ENCODE measurements at regions not wholly inside any gene's neighbourhood (a gene's known extent, or its start where the extent isn't known, plus 50 kb on each side); places are given as distances from the start of the nearest gene placed in this dataset.
"Not testable (repeated sequence)": the region's sequence is repeated elsewhere in the genome, so short reads cannot be mapped to it uniquely, and the experiment has no call there.

- H3K9ac ChIP-seq (ENCODE audit: low read length); RAD21 ChIA-PET (ENCODE audit: low non-redundant PET in 1 of 2, low total read pairs in 2 of 2, uncharacterized antibody in 2 of 2, unreplicated experiment in 2 of 2); H3K27ac ChIP-seq (ENCODE audit: low read depth, low read length); H3K9me3 ChIP-seq (ENCODE audit: control insufficient read depth in 1 of 2, insufficient read depth in 1 of 2, low read depth in 1 of 2, low read length in 2 of 2); BruUV-seq (replicated peaks); H3K4me1 ChIP-seq (ENCODE audit: control insufficient read depth in 1 of 2, insufficient read depth in 2 of 2, low read length in 2 of 2); H3K27me3 ChIP-seq (ENCODE audit: insufficient read depth, low read length); DNase-seq (ENCODE audit: low read depth, low spot score); H3K4me3 ChIP-seq (replicated peaks in 1 of 2; ENCODE audit: low read depth in 1 of 2, low read length in 2 of 2); H3K79me2 ChIP-seq (ENCODE audit: insufficient read depth, low read length); CTCF ChIA-PET; POLR2A ChIA-PET; H3K4me2 ChIP-seq (ENCODE audit: low read length); H3K36me3 ChIP-seq (ENCODE audit: control insufficient read depth in 1 of 2, insufficient read depth in 2 of 2, low read length in 2 of 2); H4K20me1 ChIP-seq (ENCODE audit: insufficient read depth); H2AFZ ChIP-seq (ENCODE audit: low read depth, low read length, poor library complexity, severe bottlenecking); ATAC-seq; intact Hi-C loops (cut with micrococcal nuclease); H3K9me2 ChIP-seq (ENCODE audit: insufficient read depth): not testable (repeated sequence)
- TF ChIP-seq CBX3 (IDR thresholded peaks at IDR 0.05; ENCODE audit: low read depth): peak; percentile 72; the same call in 1 of the 2 replicates
These were observed 158.6 kb upstream of the CCN2 start for GRCh38 chr6:132109752-132110151.

GRCh38 chr6:132107896-132108295, 156.7 kb upstream of the CCN2 start:
- no peak overlapping the region for H2AFZ ChIP-seq (ENCODE audit: low read depth, low read length, poor library complexity, severe bottlenecking)
- ChIA-PET CTCF (no interaction called here), POLR2A (no interaction called here), RAD21 (ENCODE audit: low non-redundant PET in 1 of 2, low total read pairs in 2 of 2, uncharacterized antibody in 2 of 2, unreplicated experiment in 2 of 2) (no interaction called here)
- no peaks in the 10 kb centered on the region for H3K27me3 ChIP-seq (ENCODE audit: insufficient read depth, low read length)
- no peaks in the 10 kb centered on the region for H3K9me2 ChIP-seq (ENCODE audit: insufficient read depth)
- no peak overlapping the region for H3K27ac ChIP-seq (ENCODE audit: low read depth, low read length)
- no peaks in the 10 kb centered on the region for H3K4me1 ChIP-seq (ENCODE audit: control insufficient read depth in 1 of 2, insufficient read depth in 2 of 2, low read length in 2 of 2)
- no peak overlapping the region for H3K4me2 ChIP-seq (ENCODE audit: low read length)
- no peak overlapping the region for H3K9ac ChIP-seq (ENCODE audit: low read length)
- H3K79me2 ChIP-seq (ENCODE audit: insufficient read depth, low read length): no peaks in the 10 kb centered on the region
- no peak overlapping the region for H3K4me3 ChIP-seq (replicated peaks in 1 of 2; ENCODE audit: low read depth in 1 of 2, low read length in 2 of 2)
- no peaks in the 10 kb centered on the region for H3K36me3 ChIP-seq (ENCODE audit: control insufficient read depth in 1 of 2, insufficient read depth in 2 of 2, low read length in 2 of 2)
- TF ChIP-seq TCF7L2 (IDR thresholded peaks at IDR 0.05; ENCODE audit: borderline replicate concordance, extremely low read depth, insufficient read depth, insufficient read length) (no peak), REST (IDR thresholded peaks at IDR 0.05; ENCODE audit: low read depth) (no peak), FOSL1 (IDR thresholded peaks at IDR 0.05; ENCODE audit: low read depth) (no peak), YY1 (IDR thresholded peaks at IDR 0.05; ENCODE audit: extremely low read depth, insufficient replicate concordance, low read depth, low read length) (no peak), ELF1 (IDR thresholded peaks at IDR 0.05; ENCODE audit: borderline replicate concordance, low read depth) (no peak), POLR2A (IDR thresholded peaks at IDR 0.05; ENCODE audit: borderline replicate concordance, extremely low read depth, insufficient read depth, insufficient read length) (no peak), ZFX (IDR thresholded peaks at IDR 0.05) (no peak), SIN3A (IDR thresholded peaks at IDR 0.05; ENCODE audit: low read depth) (no peak), SRF (IDR thresholded peaks at IDR 0.05; ENCODE audit: low read depth) (no peak), RAD21 (IDR thresholded peaks at IDR 0.05; ENCODE audit: low read depth) (no peak), ZNF274 (IDR thresholded peaks at IDR 0.05; ENCODE audit: low read depth, low read length) (no peak), POLR2AphosphoS5 (IDR thresholded peaks at IDR 0.05; ENCODE audit: low read depth, low read length) (no peak), EGR1 (IDR thresholded peaks at IDR 0.05; ENCODE audit: low read depth) (no peak), ATF3 (IDR thresholded peaks at IDR 0.05) (no peak), EZH2 (IDR thresholded peaks at IDR 0.05) (no peak), ZBTB33 (IDR thresholded peaks at IDR 0.05; ENCODE audit: extremely low read depth, insufficient replicate concordance, low read length) (no peak)
- intact Hi-C loops (cut with micrococcal nuclease): no loop called here
- ATAC-seq: no peak
- no peaks in the 10 kb centered on the region for H3K9me3 ChIP-seq (ENCODE audit: control insufficient read depth in 1 of 2, insufficient read depth in 1 of 2, low read depth in 1 of 2, low read length in 2 of 2)
- no peak for DNase-seq (ENCODE audit: low read depth, low spot score)
- no TSS peak for BruUV-seq (replicated peaks)
- no peaks in the 10 kb centered on the region for H4K20me1 ChIP-seq (ENCODE audit: insufficient read depth)

All from HCT116 (cell line).